ENCODE measurements at regions not wholly inside any gene's neighbourhood (a gene's known extent, or its start where the extent isn't known, plus 50 kb on each side); places are given as distances from the start of the nearest gene placed in this dataset.

DNA sequence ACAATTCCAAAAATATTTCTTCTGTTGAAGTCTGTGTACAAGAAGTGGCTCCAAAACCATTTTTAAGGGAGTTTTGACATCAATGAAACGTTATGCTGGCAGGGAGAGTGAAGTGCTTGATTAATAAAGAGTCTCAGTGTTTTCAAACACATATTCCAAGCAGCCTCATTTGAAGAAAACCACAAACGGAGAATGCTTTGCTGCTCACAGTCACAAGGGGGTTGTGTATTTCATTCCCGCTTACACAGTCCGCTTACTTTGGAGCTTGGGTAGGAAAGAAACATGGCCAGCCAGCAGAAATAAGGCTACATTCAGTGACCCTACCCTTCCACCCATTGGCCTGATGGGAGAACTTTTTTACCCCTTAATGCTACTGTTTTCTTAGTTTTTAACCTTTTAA, 586.2 kb downstream of the RAB28 start:
- in situ Hi-C loops (cut with HindIII; ENCODE audit: extremely low pct_ligation_motif_present, low pct_unique_long_range_greater_than_20kb) (no loop called here), intact Hi-C loops (cut with micrococcal nuclease; ENCODE audit: unreplicated experiment) (no loop called here)
- TF ChIP-seq POLR2AphosphoS2 (IDR thresholded peaks at IDR 0.05; ENCODE audit: low read depth, low read length) (no peak), MBNL3 (CRISPR knock-in tag; conservative IDR thresholded peaks at IDR 0.05) (no peak), PHF20 (CRISPR knock-in tag; IDR thresholded peaks at IDR 0.05) (no peak), ZFY (CRISPR knock-in tag; IDR thresholded peaks at IDR 0.05) (no peak), ZFP90 (CRISPR knock-in tag; IDR thresholded peaks at IDR 0.05; ENCODE audit: borderline replicate concordance) (no peak), MEIS2 (CRISPR knock-in tag; IDR thresholded peaks at IDR 0.05) (no peak), ZSCAN30 (CRISPR knock-in tag; IDR thresholded peaks at IDR 0.05) (no peak), EZH2 (conservative IDR thresholded peaks at IDR 0.05; ENCODE audit: low read depth, low read length) (no peak), ZNF484 (CRISPR knock-in tag; IDR thresholded peaks at IDR 0.05; ENCODE audit: borderline replicate concordance, low read depth) (no peak), SRSF1 (optimal IDR thresholded peaks at IDR 0.05; ENCODE audit: low read depth, low read length) (no peak), ESRRA (CRISPR knock-in tag; IDR thresholded peaks at IDR 0.05; ENCODE audit: low read depth) (no peak), HOXA7 (CRISPR knock-in tag; IDR thresholded peaks at IDR 0.05) (no peak)
- TF ChIP-seq, protein P1, sequence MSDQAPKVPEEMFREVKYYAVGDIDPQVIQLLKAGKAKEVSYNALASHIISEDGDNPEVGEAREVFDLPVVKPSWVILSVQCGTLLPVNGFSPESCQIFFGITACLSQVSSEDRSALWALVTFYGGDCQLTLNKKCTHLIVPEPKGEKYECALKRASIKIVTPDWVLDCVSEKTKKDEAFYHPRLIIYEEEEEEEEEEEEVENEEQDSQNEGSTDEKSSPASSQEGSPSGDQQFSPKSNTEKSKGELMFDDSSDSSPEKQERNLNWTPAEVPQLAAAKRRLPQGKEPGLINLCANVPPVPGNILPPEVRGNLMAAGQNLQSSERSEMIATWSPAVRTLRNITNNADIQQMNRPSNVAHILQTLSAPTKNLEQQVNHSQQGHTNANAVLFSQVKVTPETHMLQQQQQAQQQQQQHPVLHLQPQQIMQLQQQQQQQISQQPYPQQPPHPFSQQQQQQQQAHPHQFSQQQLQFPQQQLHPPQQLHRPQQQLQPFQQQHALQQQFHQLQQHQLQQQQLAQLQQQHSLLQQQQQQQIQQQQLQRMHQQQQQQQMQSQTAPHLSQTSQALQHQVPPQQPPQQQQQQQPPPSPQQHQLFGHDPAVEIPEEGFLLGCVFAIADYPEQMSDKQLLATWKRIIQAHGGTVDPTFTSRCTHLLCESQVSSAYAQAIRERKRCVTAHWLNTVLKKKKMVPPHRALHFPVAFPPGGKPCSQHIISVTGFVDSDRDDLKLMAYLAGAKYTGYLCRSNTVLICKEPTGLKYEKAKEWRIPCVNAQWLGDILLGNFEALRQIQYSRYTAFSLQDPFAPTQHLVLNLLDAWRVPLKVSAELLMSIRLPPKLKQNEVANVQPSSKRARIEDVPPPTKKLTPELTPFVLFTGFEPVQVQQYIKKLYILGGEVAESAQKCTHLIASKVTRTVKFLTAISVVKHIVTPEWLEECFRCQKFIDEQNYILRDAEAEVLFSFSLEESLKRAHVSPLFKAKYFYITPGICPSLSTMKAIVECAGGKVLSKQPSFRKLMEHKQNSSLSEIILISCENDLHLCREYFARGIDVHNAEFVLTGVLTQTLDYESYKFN (CRISPR knock-in tag; conservative IDR thresholded peaks at IDR 0.05) = no peak
- TF ChIP-seq, protein P2, sequence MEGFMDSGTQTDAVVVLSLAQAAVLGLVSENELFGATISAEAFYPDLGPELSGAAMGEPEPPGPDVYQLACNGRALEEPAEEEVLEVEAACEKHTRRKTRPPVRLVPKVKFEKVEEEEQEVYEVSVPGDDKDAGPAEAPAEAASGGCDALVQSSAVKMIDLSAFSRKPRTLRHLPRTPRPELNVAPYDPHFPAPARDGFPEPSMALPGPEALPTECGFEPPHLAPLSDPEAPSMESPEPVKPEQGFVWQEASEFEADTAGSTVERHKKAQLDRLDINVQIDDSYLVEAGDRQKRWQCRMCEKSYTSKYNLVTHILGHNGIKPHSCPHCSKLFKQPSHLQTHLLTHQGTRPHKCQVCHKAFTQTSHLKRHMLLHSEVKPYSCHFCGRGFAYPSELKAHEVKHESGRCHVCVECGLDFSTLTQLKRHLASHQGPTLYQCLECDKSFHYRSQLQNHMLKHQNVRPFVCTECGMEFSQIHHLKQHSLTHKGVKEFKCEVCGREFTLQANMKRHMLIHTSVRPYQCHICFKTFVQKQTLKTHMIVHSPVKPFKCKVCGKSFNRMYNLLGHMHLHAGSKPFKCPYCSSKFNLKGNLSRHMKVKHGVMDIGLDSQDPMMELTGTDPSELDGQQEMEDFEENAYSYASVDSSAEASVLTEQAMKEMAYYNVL (CRISPR knock-in tag; IDR thresholded peaks at IDR 0.05; ENCODE audit: borderline replicate concordance) = no peak
- no peak overlapping the region for H2AFZ ChIP-seq (ENCODE audit: low read length)
- no peaks in the 10 kb centered on the region for H3K36me3 ChIP-seq (replicated peaks in 1 of 2; ENCODE audit: control insufficient read depth in 1 of 2, insufficient read depth in 2 of 2, low read length in 2 of 2)
- H3K4me1 ChIP-seq (ENCODE audit: insufficient read depth, low read length) = peaks cover 12% of the 10 kb centered on the region
- ChIA-PET POLR2A (no interaction called here), CTCF (ENCODE audit: low intra/inter-chr PET ratio, low total read pairs) (no interaction called here)
- DNase-seq (ENCODE audit: low spot score) (no peak), FAIRE-seq (no peak), ATAC-seq (no peak)
- no peak overlapping the region for H3K4me2 ChIP-seq (ENCODE audit: low read depth, low read length)
- no peaks in the 10 kb centered on the region for H3K79me2 ChIP-seq (ENCODE audit: insufficient read depth, low read length)
- H3K4me3 ChIP-seq (replicated peaks in 1 of 3; ENCODE audit: insufficient read depth in 1 of 3, low read depth in 2 of 3, low read length in 3 of 3) = no peak overlapping the region
- BruUV-seq (replicated peaks) = no TSS peak
- no peaks in the 10 kb centered on the region for H3K27me3 ChIP-seq (ENCODE audit: control insufficient read depth in 1 of 2, insufficient read depth in 2 of 2, low read length in 2 of 2)
- H3K9me3 ChIP-seq (ENCODE audit: low read length) = no peaks in the 10 kb centered on the region
- H3K27ac ChIP-seq (ENCODE audit: extremely low read length, insufficient read depth, low read length) = no peak overlapping the region
- 70% methylated on average over 4 of the region's 4 CpGs for WGBS (ENCODE audit: low lambda C conversion rate)
- no peaks in the 10 kb centered on the region for H4K20me1 ChIP-seq (ENCODE audit: insufficient read depth, low read length)
- no peak overlapping the region for H3K9ac ChIP-seq (ENCODE audit: insufficient read depth, low read depth, low read length)

Data from HepG2 (cell line).